Coronary artery (tissue), 2 donors: ENCODE measurements at regions not wholly inside any gene's neighbourhood (a gene's known extent, or its start where the extent isn't known, plus 50 kb on each side); places are given as distances from the start of the nearest gene placed in this dataset.

Experiments used
- DNase-seq: peaks from one replicate; pipeline ENCODE4 v3.0.0-alpha.2; 2017; ENCODE audit warnings: low spot score
- H3K27ac ChIP-seq, 2 donors: fragments of 200-600 bp; sonication (generic); one replicate each; pipeline ENCODE4 v1.5.1; 2016 to 2019
- H3K4me3 ChIP-seq: fragments of 200-600 bp; sonication (generic); 2 replicates; pipeline ENCODE4 v1.5.1; 2016; ENCODE audit warnings: mild to moderate bottlenecking, moderate library complexity
- TF ChIP-seq, protein P1 (sequence below): fragments of 200-600 bp; sonication (generic); IDR thresholded peaks from one replicate; pipeline ENCODE4 v1.5.1; 2019; ENCODE audit warnings: antibody characterized with exemption

DNA sequence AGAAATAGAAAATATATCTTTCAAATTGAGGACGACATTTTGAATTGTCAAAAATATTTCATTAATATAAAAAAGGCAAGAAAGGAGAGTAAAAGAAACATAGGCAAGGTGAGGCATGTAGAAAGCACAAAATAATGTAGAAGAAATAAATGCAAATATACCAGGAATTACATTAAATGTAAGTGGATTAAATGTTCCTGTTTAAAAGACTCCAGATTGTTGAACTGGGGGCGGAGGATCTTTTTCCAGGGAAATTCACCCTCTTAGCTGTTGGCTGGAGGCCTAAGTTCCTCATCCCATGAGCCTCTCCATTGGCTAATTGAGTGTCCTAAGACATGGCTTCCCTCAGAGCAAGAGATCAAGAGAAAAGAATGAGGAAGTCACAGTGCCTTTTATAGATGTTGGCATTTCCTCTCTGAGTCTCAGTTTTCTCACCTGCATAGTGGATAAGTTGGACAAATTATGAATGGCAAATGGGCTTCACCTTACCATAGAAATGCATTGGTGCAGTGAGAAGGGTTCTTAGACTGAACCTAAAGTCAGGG lies 147.4 kb upstream of the SMAD3 start:
- H3K27ac ChIP-seq = no peak overlapping the region
- DNase-seq = no peak
- TF ChIP-seq, protein P1, sequence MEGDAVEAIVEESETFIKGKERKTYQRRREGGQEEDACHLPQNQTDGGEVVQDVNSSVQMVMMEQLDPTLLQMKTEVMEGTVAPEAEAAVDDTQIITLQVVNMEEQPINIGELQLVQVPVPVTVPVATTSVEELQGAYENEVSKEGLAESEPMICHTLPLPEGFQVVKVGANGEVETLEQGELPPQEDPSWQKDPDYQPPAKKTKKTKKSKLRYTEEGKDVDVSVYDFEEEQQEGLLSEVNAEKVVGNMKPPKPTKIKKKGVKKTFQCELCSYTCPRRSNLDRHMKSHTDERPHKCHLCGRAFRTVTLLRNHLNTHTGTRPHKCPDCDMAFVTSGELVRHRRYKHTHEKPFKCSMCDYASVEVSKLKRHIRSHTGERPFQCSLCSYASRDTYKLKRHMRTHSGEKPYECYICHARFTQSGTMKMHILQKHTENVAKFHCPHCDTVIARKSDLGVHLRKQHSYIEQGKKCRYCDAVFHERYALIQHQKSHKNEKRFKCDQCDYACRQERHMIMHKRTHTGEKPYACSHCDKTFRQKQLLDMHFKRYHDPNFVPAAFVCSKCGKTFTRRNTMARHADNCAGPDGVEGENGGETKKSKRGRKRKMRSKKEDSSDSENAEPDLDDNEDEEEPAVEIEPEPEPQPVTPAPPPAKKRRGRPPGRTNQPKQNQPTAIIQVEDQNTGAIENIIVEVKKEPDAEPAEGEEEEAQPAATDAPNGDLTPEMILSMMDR = no peak
- H3K4me3 ChIP-seq = no peak overlapping the region

DNA sequence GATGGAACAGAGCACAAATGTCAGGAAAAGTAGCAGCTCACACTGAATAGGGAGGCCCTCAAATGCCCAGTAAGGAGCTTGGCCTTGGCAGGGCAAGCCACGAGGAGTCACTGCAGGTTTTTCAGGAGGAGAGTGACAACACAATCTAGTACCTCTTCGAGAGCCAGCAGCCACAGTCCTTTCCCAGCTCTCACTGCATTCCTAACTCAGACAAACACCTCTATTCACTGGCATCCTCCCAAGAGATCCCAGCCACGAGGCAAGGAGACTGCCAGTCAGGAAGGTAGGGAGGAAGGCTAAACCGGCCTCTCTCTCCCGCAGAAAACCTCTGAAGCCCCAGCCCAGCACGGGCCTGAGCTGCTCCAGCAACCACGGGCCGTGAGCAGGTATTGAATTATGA lies 146.0 kb upstream of the SMAD3 start:
- TF ChIP-seq, protein P1 = no peak
- H3K4me3 ChIP-seq = no peak overlapping the region
- no peak overlapping the region for H3K27ac ChIP-seq
- DNase-seq = no peak

DNA sequence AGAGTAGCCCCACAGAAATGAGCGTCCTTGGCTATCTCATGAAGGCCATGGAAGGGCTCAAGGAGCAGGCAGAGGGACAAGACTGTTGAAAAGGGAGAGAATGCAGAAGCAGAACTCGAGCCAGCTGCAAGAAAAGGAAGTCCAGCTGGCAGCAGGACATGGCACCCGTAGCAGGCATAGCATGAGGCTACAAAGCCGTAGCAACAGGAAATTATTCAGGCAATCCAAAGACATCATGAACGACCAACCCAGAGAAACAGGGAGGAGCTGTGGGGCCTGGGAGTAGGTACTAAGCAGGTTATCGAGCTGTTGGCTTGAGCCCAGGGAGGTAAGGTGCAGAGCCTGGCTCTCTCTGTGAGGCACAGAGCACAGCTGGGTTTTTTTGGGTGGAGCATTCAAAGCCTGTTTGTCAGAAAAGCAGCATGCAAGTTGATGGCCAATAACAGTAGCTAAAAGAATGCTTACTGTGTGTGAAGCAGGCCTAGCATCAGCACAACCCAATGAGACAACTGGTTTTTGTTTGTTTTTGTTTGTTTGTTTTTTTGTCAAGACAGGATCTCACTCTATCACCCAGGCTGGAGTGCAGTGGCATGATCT lies 144.0 kb upstream of the SMAD3 start:
- no peak for DNase-seq
- H3K27ac ChIP-seq = peak overlapping the region in 1 of 2 donors; percentile 27
- TF ChIP-seq, protein P1 = no peak
- no peak overlapping the region for H3K4me3 ChIP-seq

DNA sequence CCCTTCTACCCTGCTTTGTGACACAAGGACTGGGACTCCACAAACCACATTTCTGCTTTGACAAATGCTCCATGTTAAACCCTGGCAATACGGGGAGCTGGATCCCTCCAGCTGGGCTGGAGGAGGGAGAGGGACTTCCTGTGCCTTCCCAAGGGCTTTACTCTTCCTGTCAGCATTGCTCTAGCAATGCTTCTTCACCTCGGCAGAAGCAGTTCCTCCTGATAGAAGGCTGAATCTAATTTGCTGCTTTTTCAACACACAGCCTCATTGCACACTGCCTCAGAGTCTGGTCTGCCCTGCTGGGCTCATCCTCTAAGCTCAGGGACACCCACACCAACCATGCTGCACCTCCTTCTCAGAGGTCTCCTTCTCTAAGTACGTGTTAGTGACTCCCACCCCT lies 142.8 kb upstream of the SMAD3 start:
- DNase-seq = no peak
- H3K4me3 ChIP-seq = no peak overlapping the region
- TF ChIP-seq, protein P1 = no peak
- no peak overlapping the region for H3K27ac ChIP-seq

DNA sequence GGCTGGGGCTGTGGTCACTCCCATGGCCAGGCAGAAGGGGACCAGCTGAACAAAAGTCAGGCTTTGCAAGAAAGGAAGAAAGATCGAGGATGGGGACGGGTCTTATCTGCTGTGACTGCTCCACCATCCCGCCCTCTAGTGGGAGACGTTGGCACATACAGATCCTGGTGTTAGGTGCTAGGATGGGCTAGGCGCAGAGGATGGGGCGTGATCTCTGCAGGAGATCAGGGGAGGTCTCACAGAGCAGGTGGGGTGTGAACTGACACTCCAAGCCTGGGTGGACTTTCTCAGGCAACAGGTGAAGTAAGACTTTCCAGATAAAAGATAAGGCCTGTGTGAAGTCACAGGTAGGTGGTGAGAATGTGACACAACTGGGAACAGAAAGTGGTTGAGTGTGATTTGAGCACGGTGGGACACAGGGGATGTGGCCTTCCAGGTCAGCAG lies 141.9 kb upstream of the SMAD3 start:
- no peak for DNase-seq
- no peak overlapping the region for H3K4me3 ChIP-seq
- H3K27ac ChIP-seq = no peak overlapping the region
- TF ChIP-seq, protein P1 = no peak

DNA sequence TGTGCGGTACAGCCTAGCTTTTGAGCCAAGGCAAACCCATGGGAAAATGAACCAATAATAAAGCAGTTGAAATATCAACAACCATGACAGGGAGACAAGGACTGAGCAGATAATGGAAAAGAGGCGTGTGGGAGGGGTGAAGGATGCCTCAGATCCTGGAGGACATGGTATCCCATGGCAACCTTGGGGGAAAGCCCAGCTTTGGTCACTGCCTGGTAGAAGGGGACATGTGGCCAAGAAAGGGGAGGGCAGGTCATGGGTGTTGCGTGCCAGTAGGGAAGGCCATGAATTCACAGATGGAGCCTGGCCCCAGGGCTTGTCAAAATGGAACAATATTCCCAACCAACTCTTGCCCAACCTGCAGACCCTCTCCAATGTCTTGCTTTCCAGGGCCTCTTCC lies 140.5 kb upstream of the SMAD3 start:
- H3K27ac ChIP-seq = no peak overlapping the region
- no peak for DNase-seq
- H3K4me3 ChIP-seq = no peak overlapping the region
- TF ChIP-seq, protein P1 = no peak

DNA sequence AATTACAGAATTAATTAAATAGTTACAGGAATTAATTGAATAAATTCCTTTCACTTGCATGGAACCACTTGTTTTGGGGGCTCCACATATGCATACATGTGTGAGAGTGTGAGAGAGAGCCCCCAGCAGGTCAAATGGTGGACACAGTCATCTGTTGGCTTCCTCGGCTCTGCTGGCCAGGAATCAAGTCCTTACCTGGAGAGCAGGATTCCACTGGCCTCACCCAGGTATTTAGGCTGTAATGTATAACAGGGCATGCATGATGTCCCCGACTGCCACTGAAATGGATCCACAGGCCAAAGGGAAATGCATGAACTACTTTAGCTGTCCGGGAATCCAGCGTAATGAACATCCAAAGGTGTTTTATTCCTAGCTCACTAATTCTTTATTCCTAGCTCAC lies 139.7 kb upstream of the SMAD3 start:
- Histone ChIP-seq H3K4me3 (no peak overlapping the region), H3K27ac (no peak overlapping the region)
- TF ChIP-seq, protein P1 = no peak
- no peak for DNase-seq
